Forelimb muscle (tissue), 1 donor: ENCODE measurements at regions not wholly inside any gene's neighbourhood (a gene's known extent, or its start where the extent isn't known, plus 50 kb on each side); places are given as distances from the start of the nearest gene placed in this dataset.
"Not testable (repeated sequence)": the region's sequence is repeated elsewhere in the genome, so short reads cannot be mapped to it uniquely, and the experiment has no call there.

Experiments
- DNase-seq: peaks from one replicate; pipeline ENCODE4 v3.0.0-alpha.2; 2013; ENCODE audit warnings: low read depth

DNA sequence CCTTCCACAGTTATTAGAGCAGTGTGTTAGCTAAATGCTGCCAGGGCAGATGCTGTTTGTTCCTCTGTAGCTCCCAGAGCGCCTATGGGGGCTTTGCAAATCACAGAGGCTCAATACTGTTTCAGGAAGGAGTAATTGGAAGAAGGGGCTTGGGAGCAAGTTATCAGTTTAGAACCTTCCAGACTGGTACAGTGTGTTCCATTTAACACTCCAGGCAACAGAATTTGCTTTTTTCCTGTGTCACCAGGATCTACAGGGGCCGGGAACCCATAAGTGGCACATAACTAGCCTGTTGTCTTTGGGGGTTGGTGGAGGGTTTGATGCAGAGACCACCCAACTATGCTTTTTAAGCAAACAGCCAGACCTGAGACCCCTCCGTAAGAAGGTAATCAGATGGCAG lies 307.3 kb upstream of the KCNN2 start:
- no peak for DNase-seq

DNA sequence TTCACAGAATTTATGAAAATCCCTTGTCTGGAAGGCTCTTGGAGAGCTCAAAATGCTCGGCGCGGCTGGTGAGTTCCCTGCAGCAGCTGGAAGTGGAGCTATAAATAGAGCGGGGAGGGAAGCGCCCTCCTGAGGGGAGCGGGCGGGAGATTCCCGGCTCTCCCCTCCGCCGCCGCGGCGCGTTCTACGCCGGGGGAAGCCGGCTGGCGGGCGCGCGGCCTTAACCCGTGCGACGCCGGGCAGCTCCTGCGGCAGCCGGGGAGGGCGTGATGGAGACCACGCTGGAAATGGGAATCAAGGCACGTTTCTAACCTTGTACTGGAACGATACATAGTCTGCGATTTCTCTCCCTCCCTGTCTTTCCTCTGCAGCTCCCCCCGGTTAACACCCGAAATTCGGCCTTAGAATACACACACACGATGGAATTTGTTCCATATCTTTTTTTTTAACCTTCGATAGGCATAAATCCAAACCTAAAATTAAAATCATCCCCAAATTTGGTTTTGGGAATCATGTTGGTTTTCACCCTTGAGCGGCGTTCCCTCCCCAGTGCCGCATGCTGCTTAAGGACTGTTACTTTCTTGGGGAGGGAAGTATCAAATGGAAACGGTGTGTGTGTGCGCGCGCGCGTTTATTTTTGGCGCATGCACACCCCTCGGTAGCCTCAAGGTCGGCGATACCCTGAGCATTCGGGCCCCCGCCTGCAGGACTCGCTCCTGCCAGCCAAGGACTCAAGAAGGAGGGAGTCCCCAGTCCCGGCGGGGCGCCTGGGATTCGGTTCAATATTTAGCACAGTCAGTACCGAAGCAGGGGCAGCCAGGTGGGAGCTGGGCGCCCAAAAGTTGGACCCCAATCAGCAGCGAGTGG lies 306.3 kb upstream of the KCNN2 start:
- DNase-seq = peak; percentile 29

DNA sequence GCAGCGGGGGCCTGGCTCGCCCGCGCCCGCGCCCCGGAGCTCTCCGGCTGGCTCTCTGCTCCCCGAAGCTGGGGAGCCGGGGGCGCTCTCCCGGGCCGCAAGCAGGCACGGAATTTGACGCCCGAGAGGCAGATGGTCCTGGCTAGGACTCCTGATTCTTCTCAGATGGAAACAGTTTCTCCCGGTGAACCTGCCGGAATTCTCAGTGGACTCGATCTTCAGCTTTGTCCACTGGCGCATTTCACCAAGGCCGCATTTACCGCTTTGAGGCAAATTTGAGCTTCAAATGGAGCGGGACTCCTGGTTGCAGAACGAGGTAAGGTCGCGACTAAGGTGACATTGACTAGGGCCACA lies 305.7 kb upstream of the KCNN2 start:
- DNase-seq = no peak

DNA sequence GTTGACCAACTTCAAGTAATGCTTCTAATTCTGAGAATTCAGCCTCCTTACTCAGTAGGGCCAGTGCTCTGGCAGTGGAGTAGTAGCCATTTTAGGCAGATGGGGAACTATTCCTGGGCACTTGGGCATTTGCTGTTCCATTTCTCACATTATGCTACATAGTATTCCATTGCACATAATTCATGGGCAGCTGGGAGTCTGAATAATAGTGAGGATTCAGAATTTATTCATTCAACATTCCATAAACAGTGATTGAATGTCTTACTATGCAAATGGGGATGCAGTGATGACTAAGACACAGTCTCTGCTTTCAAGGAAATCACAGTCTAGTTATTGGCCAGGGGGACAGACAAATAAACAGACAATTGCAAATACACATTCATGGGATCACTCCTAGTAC lies 301.0 kb upstream of the KCNN2 start:
- no peak for DNase-seq

DNA sequence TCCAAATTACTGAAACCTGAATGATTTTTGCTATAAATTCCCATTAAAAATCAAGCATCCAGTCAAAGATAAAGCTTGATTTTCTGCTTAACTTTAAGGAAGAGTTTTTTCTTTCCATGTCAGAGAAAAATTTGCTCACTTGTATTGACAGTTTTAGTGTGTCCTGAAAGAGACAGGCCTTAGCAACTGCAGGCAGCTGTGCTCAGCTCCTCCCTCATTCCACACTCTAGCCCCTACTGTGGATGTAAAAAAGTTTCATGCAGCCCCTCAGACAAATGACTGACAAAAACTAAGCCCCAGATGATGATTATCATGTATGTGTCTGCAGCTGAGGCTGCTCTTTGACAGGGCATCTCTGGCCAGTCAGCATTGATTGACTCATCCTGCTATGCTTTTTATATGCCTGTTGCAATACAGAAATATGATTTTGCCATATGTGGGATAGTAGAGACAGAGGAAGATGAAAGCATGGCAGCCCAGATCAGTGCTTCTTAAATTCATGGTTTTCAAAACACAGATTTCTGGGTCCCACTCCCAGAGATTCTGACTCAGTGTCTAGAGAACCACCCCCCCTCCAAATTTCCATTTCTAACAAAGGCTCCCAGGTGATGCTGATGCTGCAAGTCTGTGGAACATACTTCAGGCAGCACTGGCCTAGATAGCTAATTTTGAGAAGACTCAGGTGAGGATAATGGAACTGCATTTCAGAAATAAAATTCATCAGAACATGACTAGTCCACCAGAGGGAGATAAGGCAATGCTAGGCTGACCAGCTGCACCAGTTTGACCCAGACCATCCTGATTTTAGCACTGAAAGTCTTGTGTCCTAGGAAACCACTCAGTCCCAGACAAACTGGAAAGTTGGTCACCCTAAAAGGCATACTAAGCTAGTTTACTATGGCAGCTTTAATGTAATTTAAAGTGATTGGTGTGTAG lies 298.7 kb upstream of the KCNN2 start:
- no peak for DNase-seq

DNA sequence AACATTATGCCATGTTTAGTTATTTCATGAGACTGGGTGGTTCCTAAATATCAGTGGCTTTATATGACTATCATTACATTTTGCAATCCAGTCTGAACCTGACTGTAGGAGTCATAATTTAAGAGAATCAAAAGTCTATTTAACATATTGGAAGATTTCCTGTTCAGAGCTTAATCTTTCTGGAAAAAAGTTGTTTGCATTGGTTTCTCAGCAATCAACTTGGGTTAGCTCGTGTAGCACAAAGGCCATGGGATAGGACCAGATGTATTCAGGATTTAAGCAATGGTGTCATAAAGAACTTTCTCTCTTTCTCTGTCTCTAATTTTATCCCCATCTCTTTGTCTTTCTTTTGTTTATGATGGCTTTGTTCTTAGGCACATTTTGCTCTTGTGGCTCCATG lies 296.0 kb upstream of the KCNN2 start:
- DNase-seq = no peak

DNA sequence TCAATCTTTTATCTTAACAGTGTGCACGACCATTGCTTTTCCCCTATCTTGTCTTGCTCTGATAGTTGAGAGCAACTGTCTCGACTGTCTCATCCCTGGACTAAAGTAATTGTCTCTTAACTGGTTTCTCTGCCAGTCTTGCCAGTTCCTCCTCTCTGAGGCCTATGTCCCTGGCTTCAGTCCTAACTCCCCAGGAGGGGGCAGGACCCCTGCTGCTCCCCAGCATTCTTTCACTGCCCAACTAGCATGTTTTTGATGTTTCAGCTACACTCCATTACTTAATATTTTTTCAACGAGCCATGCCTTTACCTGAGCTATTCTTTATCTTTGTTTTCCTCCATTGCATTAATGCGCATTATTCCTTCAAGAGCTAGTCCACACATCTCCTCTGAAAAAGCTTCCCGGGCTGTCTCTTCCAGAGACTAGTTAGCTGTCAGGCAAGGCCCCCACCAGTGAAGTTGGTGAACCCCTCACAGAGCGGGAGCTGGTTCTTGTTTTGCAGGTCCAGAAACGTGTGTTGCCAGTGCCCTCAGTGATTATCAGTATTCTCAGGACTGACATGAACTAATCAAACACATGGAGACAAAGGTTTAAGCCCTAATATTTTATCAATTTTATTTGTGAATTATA lies 291.7 kb upstream of the KCNN2 start:
- DNase-seq = no peak

DNA sequence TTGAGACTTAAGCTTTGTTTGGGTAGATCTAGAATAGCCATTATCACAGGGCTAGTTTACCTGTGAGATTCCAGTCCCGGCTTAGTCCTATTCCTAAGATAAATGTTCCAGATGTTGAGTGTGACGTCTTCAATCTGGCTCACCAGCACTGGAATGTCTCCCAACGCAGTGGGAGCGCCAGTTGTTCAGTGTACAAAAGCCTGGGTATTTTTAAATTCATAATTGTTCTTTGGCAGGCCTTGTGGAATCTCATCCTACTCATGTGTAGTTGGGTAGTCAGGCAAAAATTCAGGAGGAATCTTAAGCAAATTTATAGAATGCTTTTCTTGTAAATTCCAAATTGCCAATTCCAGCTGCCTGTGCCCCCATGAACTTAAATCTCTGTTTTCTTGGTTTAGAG lies 272.6 kb upstream of the KCNN2 start:
- DNase-seq = no peak

DNA sequence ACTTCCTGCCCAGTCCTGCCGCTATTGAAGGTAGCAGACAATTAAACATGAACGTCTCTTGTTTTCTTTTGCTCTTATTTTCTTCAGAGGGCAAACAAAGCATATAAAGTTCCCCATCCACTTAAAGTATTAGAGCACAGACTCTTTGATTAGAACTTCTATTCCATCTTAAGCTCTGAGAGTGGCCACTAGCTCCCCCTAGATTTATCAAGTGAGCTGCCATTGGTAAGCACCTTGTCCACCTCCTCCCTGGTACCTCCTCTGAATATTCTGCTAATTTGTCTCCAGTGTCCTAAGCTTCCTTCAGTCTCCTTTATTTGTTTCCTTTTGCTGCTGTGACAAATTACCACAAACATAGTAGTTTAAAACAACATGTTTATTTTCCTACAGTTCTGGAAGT lies 264.3 kb upstream of the KCNN2 start:
- no peak for DNase-seq

DNA sequence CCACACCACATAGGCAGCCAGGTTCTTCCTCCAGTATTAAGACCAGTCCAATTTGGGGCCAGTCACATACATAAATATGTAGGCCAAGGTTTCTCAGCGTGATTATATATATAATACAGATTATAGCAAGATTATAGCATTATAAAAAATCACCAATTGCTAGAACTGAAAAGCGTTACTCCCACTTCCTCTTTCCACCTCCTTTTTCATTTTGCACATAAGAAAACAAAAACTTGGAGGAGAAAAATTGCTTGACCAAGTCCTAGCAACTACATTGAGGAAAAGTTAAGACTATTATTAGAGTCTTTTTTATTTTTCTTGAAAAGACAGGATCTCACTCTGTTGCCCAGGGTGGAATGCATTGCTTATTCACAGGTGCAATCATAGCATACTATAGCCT lies 262.7 kb upstream of the KCNN2 start:
- no peak for DNase-seq

DNA sequence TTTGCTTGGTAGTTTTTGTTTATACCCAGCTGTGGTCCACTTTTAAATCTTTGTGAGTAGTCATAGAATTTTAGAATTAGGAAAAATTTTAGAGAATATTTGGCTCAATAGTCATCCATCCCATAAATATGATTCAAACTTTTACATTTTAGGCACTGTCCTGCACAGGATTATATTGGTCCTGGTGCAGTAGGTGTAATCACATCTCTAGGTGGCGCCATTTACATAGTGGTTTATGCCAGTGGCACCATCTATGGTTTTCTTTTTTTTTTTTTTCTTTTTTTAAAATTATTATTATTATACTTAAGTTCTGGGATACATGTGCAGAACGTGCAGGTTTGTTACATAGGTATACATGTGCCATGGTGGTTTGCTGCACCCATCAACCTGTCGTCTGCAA lies 260.7 kb upstream of the KCNN2 start:
- no peak for DNase-seq

DNA sequence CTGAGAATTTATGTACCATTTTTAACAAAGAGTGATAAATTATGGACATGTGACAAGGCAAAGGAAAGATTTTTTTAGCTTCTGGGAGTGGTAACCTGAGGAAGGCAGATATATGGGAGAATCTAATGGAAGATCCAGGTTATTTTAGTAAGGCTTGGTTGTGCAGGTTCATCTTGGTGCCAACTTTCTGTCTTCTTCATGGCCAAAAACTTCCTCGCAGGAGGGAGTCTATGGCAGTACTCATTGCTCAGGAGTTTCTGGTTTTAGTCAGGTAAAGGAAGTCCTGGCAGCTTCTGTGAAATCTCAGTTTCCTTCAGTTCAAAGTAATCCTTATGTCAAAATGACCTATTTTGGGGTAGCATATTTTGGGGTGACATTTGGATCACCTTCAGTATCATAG lies 248.3 kb upstream of the KCNN2 start:
- DNase-seq = no peak

DNA sequence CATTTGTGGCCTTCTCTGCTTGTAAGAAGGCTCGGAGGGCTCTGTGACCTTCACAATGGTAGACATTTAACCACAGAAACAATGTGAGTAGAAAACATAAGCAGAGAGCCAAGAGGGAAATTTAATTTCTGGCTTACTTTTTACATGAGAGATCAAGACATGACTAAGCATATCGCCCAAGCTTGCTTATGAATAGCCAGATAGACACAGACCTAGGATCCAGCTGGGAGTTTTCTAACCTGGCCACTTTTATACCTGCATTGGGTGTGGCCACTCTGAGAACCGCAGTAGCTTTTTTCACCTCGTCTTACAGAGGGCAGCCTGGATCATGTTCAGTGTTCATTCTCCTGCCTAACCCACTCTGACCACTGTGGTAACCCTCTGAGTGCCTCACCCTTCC lies 244.9 kb upstream of the KCNN2 start:
- no peak for DNase-seq

DNA sequence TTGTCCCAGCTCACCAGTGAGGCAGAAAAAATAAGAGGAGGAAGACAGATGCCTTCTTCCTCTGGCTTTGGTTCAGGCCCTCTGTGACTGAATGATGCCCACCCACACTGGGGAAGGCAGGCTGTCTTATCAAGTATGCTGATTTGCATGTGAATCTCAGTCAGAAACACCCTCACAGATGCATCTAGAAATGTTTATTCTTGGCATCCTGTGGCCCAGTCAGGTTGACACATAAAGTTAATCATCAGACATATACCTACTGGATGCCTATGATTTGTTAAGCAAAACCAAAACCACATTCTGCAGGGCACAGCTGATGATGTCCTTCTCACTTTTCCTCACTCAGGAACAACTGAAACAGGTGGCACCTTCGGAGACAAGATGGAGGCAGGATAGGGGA lies 243.4 kb upstream of the KCNN2 start:
- no peak for DNase-seq

DNA sequence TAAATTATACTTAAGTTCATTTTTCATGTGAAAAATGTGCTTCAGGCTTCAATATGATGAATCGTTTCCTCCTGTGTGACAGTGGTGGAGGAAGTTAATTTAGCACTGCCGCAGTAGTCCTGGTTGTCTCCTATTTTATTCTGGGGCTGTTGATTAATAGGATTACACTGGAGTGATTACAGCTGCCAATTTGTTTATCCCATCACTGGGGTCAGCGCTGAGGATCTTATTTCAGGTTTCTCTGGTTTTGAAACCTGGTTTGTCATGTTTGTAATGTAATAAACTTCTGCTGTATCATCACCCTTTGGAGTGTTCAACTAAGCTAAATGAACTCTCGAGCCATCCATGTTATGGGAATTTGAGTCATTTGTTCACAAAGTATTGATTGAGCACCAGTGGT lies 241.7 kb upstream of the KCNN2 start:
- no peak for DNase-seq

DNA sequence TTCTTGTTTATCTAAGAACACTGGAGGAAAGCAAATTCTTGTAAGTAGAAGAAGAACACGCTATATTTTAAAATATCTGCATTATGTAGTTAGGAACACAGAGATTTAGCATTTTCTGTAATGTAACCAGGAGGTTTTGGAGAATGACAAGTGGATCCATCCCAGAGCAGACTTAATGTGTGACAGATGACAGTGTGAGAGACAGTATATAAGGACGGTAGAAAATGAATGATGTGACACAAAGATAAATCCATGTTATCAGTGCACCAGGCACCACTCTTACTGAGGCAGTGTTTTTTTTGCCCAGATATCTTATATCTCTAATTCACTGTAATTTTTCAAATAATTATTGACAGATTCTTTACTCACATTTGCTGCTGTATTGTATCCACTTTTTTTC lies 239.0 kb upstream of the KCNN2 start:
- DNase-seq = no peak

DNA sequence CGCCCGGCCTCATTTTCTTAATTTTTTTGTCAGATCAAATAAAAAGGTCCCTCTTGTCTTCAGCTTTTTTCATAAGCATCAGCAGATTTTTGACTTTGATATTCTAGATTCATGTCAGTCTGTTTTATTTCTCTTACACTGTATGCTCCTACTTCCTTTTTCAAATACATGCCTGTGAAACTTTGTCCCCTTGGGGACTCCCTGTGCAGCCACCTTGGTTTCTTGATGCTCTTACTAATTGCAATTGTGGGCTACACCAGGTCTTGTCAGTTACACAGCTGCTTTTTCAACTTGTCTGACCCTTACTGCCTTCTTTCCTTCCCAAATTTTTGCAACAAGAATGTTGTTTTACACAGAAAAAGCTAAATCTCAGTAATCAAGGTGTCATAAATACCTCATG lies 238.2 kb upstream of the KCNN2 start:
- DNase-seq = no peak

DNA sequence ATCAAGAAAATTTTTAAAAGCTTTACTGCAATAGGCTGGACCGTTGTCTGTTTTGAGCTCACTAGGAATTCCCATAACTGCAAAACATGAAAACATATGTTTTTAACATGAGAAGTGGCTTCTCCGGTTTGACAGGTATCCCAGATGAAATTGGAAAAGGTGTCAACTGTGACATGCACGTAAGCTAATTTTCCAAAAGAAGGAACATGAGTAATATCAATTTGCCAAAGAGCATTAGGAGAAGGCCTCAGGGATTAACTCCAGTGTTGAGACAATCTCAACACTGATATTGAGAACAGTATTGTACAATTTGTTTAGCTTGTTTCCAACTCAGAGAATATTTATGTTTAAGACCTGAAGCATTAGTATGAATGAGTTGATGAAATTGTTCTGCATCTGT lies 215.5 kb upstream of the KCNN2 start:
- DNase-seq = no peak

DNA sequence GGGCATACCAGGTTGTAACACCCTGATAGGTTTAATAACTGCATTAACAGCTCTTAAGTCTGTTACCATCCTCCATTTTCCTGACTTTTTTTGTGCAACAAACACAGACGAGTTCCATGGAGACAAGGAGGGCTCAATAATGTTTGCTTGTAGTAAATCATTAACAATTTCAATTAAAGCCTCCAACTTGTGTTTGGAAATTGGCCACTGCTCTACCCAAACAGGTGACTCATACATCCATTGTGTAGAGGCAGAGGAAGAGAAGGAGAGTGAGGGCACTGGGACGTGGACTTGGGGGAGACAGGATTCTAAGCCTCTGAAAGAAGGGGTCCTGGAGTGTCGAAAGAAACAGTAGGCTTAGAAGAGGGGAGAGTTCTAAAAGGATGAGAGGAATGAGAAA lies 213.6 kb upstream of the KCNN2 start:
- no peak for DNase-seq

DNA sequence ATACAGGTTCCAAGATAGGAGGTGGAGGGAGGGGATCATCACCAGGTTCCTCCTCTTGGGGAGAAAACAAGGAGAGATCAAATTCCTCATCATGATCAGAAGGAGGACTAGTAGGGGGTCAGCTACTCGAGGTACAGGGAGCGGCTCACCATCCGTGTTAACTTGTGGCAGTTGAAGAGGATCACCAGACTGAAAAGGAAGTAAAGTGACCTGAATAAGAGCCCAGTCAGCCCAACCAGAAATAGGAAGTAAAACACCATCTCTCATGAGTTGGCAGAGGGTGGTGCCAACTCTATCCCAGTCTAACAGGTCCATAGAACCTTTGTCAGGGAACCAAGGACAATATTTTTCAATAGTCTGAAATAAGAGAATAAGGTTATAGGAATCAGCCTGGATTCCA lies 213.1 kb upstream of the KCNN2 start:
- DNase-seq = not testable (repeated sequence)

DNA sequence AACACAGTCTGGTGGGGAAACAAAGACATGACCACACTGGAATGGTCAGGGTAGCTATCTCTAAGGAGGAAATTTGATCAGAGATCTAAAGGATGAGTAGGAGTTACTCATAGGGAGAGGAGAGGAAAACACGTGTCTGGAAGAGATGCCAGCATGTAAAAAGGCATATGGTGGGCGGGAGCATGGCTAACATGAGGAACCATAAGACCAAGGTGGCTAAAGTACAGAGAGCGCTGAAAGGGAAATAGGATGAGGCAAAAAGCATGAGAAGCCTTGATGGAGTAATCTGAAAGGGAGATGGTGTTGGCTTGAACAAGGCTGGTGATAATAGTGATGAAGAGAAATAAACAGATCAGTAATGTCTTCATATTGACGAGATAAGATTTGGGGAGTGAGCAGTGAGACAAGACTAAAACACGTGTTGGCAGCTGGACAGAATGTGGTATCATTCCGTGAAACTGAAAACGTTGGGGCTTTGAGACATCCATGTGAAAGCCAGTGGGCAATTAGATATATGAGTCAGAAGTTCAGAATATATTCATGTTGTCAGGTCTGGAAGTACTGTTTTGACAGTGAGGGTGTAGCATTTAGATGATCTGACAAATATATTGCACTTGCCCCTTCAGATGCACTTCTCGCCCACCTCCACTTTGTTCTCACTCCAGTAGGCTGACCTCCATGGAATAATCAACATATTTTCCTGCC lies 209.1 kb upstream of the KCNN2 start:
- no peak for DNase-seq

DNA sequence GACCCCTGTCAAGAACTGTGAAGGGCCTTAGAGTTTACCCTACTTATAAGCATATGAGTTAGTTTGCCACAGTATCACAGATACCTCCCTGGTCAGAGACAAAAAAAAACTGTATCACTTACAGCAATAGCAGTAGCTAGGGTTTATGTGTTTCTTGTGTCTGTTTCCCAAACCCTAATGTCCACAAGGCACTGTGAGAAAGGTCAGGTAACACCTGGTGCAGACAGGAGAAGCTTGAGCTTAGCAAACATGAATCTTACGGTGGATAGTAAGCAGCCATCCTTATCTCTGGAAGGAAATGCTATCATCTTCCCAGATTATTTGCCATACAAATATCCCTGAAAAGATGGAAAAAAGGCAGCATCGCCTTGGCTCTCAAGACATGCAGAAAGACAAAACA lies 208.5 kb upstream of the KCNN2 start:
- no peak for DNase-seq
